ENCODE measurements at regions not wholly inside any gene's neighbourhood (a gene's known extent, or its start where the extent isn't known, plus 50 kb on each side); places are given as distances from the start of the nearest gene placed in this dataset.

- in situ Hi-C loops (cut with MboI; ENCODE audit: low pct_ligation_motif_present in 1 of 4, low pct_unique_long_range_greater_than_20kb in 1 of 4, low sequenced_read_pairs in 3 of 4), result no loop called here
- intact Hi-C loops (cut with DNase I; ENCODE audit: low total_unique reads), result no loop called here
Observed at GRCh38 chr16:17986991-17987390, 349.5 kb downstream of the NPIPA8 start.

DNA sequence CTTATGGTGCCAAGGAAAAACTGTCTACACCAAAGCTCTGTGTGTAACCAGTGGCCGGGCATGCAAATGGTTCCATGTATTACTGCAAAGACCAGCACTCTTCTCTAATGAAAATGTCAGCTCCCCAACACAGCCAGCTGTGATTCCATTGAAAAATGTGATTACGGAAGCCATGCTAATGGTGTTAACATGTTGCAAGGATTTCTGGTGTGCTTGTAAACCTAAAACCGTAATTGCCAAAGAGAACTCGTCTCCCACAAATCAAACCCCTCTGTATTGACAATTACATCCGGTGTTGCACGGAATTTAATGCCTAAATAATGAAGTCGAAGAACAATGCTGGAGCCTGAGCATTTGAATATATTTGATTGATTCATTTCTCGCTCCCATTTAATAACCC lies 351.7 kb downstream of the NPIPA8 start:
- in situ Hi-C loops (cut with MboI; ENCODE audit: low pct_ligation_motif_present in 1 of 4, low pct_unique_long_range_greater_than_20kb in 1 of 4, low sequenced_read_pairs in 3 of 4) (no loop called here), intact Hi-C loops (cut with DNase I; ENCODE audit: low total_unique reads) (no loop called here)
- Histone ChIP-seq H3K27ac (no peak overlapping the region), H3K36me3 (no peaks in the 10 kb centered on the region), H3K9me3 (no peaks in the 10 kb centered on the region), H3K4me1 (no peaks in the 10 kb centered on the region), H3K27me3 (no peaks in the 10 kb centered on the region), H3K4me3 (no peak overlapping the region)
- no peak for TF ChIP-seq POLR2AphosphoS5 (IDR thresholded peaks at IDR 0.05)
- TF ChIP-seq POLR2A (IDR thresholded peaks at IDR 0.05), result no peak
- no peak for TF ChIP-seq EP300 (IDR thresholded peaks at IDR 0.05; ENCODE audit: low read depth)
- no peak for TF ChIP-seq CTCF (IDR thresholded peaks at IDR 0.05)
- 80 to 82% methylated on average over 8 of the region's 8 CpGs for WGBS, 2 donors (ENCODE audit: low coverage in 1 of 2)
- DNase-seq, result no peak

More at GRCh38 chr16:17986991-17987390, 349.5 kb downstream of the NPIPA8 start:
- Histone ChIP-seq H3K36me3 (no peaks in the 10 kb centered on the region), H3K27ac (no peak overlapping the region), H3K9me3 (no peaks in the 10 kb centered on the region), H3K4me1 (no peaks in the 10 kb centered on the region), H3K4me3 (no peak overlapping the region), H3K27me3 (no peaks in the 10 kb centered on the region)
- WGBS, 2 donors (ENCODE audit: low coverage in 1 of 2), result 86 to 90% methylated on average over 2 to 5 of the region's 5 CpGs
- DNase-seq, result no peak
- TF ChIP-seq EP300 (IDR thresholded peaks at IDR 0.05; ENCODE audit: low read depth), result no peak
- TF ChIP-seq POLR2AphosphoS5 (IDR thresholded peaks at IDR 0.05), result no peak
- TF ChIP-seq CTCF (IDR thresholded peaks at IDR 0.05), result no peak
- no peak for TF ChIP-seq POLR2A (IDR thresholded peaks at IDR 0.05)

DNA sequence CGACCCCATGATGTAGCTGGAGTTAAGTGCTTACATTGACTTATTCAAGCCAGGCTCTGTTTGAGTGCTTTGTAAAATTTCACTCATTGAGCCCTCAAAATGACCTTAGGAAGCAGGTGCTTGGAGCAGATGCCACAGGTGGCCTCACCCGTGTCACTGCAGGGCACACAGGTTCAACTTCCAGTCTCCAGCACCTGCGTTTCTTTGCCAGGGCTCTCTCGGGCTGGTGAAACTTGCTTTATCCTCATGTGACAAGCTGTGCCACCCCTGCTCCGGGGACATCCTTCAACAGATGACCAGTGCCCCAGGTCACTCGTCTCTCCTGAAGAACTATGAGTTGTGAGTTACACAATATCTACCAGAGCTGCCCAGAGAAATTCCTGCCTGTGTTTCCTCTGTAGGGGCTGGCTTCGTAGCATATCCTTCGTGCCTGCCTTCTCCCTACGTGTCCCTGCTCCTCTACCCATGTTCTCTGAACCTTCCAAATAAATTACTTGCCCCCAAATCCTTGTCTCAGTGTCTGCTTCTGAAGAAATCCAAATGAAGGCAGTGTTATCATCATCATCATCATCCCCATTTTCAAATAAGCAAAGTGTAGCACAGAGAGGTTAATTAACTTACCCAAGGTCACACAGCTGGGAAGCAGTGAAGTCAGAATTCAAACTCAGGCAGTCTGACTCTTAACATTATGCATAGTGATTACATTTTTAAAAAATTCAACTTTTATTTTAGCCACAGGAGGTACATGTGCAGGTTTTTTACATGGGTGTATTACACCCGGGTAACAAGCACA lies 352.5 kb downstream of the NPIPA8 start:
- Histone ChIP-seq H3K27ac (no peak overlapping the region), H3K4me1 (no peaks in the 10 kb centered on the region), H3K36me3 (no peaks in the 10 kb centered on the region), H3K27me3 (no peaks in the 10 kb centered on the region), H3K9me3 (no peaks in the 10 kb centered on the region), H3K4me3 (no peak overlapping the region)
- intact Hi-C loops (cut with DNase I; ENCODE audit: low total_unique reads), result no loop called here
- no peak for TF ChIP-seq CTCF (IDR thresholded peaks at IDR 0.05)
- no peak for TF ChIP-seq EP300 (IDR thresholded peaks at IDR 0.05; ENCODE audit: low read depth)
- TF ChIP-seq POLR2AphosphoS5 (IDR thresholded peaks at IDR 0.05), result no peak
- no peak for TF ChIP-seq POLR2A (IDR thresholded peaks at IDR 0.05)
- no peak for DNase-seq
- in situ Hi-C loops (cut with MboI; ENCODE audit: low pct_ligation_motif_present in 1 of 4, low pct_unique_long_range_greater_than_20kb in 1 of 4, low sequenced_read_pairs in 3 of 4), result no loop called here
- 67 to 68% methylated on average over 1 to 10 of the region's 10 CpGs for WGBS, 2 donors (ENCODE audit: low coverage in 1 of 2)

- H3K27me3 ChIP-seq, result no peaks in the 10 kb centered on the region
- in situ Hi-C loops (cut with MboI; ENCODE audit: low pct_ligation_motif_present in 1 of 4, low pct_unique_long_range_greater_than_20kb in 1 of 4, low sequenced_read_pairs in 3 of 4) (no loop called here), intact Hi-C loops (cut with DNase I; ENCODE audit: low total_unique reads) (no loop called here)
- 45 to 50% methylated on average over 1 to 2 of the region's 2 CpGs for WGBS, 2 donors (ENCODE audit: low coverage in 1 of 2)
- no peak for TF ChIP-seq POLR2AphosphoS5 (IDR thresholded peaks at IDR 0.05)
- no peak for TF ChIP-seq CTCF (IDR thresholded peaks at IDR 0.05)
- no peak for TF ChIP-seq EP300 (IDR thresholded peaks at IDR 0.05; ENCODE audit: low read depth)
- no peak for TF ChIP-seq POLR2A (IDR thresholded peaks at IDR 0.05)
- H3K36me3 ChIP-seq, result no peaks in the 10 kb centered on the region
- no peaks in the 10 kb centered on the region for H3K9me3 ChIP-seq
- no peaks in the 10 kb centered on the region for H3K4me1 ChIP-seq
- no peak overlapping the region for H3K4me3 ChIP-seq
- no peak overlapping the region for H3K27ac ChIP-seq
- DNase-seq, result no peak
Observed at GRCh38 chr16:17983114-17983513, 353.4 kb downstream of the NPIPA8 start.
